HG03175 (cell line): ENCODE measurements at regions not wholly inside any gene's neighbourhood (a gene's known extent, or its start where the extent isn't known, plus 50 kb on each side); places are given as distances from the start of the nearest gene placed in this dataset.
A peak's percentile ranks its signal among the peaks of the same experiment; 100 is the strongest.
"Not testable (repeated sequence)": the region's sequence is repeated elsewhere in the genome, so short reads cannot be mapped to it uniquely, and the experiment has no call there.

Experiments used
- ATAC-seq: cut with Tn5 transposase; IDR thresholded peaks from one replicate; pipeline ENCODE4 v1.9.1; 2021; ENCODE audit warnings: mild to moderate bottlenecking, moderate library complexity; ENCODE audit not compliant: unreplicated experiment

- ATAC-seq = not testable (repeated sequence)
Observed at GRCh38 chr21:6553505-6554376, 3967.6 kb upstream of the TPTE start.

- ATAC-seq = not testable (repeated sequence)
Observed at GRCh38 chr21:6554377-6554864, 3967.0 kb upstream of the TPTE start.

DNA sequence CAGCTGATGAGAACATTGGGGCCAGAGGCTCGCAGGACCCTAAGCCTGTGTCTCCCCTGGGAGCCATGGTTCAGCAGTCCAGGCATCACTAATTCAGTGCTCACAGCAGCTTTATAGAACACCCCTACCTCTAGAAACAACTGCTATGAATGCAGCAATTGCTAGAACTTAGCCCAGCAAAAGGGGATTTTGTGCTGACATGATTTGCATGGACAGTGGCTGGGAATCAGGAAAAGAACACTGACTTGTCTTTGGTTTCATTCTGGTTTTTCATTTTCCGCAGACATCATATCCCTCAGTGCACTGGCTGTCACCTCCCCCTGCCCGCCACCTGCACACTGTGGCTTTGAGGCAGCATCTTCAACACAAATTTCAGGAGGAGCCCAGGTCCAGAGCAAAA lies 3964.9 kb upstream of the TPTE start:
- ATAC-seq = not testable (repeated sequence)

DNA sequence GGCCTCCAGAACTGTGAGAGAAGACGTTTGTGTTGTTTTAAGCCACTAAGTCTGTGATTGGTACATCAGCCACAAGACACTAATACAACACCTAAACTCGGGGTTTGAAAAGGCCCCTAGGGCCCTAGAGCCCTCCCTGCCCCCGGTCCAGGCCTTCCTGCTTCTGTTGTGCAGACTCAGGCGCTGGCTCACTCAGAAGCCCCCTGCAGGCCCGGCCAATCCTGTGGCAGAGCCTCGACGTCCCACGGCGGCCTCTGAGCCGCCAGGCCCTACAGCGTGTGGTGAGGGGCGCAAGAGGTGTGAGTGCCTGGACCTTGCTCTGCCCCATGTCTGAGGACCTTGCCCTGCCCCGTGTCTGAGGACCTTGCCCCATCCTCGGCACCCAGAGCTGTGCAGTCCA lies 3964.0 kb upstream of the TPTE start:
- ATAC-seq = not testable (repeated sequence)

DNA sequence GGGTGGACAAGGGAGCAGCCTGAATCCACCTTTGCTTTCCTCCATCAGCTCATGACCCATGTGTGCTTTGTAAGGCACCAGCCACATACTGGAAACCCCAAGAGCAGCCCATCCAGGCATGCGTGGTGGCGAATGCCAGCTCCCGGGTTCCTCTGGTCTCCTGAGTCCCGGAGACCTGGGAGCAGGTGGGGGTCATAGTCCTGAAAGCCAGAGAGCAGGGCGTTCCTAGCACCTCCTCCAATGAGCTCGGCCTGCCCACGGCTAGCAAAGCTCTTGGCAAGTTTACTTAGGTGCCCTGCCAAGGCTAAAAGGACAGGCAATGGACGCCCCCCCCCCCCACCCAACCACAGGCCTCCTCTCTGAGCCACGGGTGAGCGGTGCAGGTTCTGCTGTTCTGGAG lies 3960.2 kb upstream of the TPTE start:
- ATAC-seq = not testable (repeated sequence)

GRCh38 chr21:6561578-6561977 lies 3959.8 kb upstream of the TPTE start:
- ATAC-seq = not testable (repeated sequence)

- not testable (repeated sequence) for ATAC-seq
Observed at GRCh38 chr21:6564543-6565166, 3956.7 kb upstream of the TPTE start.

DNA sequence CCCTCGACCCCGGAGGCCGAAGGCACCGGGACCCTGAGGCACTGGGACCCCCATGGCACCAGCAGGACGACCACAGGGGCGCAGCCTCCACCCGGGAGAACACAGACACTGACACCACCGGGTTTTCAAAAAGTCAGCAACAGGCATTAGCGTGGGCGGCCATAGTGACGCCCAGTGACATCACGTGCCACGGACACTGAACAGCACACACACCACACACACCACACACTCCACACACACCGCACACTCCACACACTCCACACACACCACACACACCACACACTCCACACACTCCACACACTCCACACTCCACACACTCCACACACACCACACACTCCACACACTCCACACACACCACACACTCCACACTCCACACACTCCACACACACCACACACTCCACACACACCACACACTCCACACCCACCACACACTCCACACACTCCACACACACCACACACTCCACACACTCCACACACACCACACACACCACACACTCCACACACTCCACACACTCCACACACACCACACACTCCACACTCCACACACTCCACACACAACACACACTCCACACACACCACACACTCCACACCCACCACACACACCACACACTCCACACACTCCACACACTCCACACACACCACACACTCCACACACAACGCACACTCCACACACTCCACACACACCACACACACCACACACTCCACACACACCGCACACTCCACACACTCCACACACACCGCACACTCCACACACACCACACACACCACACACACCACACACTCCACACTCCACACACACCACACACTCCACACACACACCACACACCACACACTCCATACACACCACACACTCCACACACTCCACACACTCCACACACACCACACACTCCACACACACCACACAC lies 3955.9 kb upstream of the TPTE start:
- not testable (repeated sequence) for ATAC-seq

GRCh38 chr21:6567542-6567941 lies 3953.8 kb upstream of the TPTE start:
- ATAC-seq = not testable (repeated sequence)

DNA sequence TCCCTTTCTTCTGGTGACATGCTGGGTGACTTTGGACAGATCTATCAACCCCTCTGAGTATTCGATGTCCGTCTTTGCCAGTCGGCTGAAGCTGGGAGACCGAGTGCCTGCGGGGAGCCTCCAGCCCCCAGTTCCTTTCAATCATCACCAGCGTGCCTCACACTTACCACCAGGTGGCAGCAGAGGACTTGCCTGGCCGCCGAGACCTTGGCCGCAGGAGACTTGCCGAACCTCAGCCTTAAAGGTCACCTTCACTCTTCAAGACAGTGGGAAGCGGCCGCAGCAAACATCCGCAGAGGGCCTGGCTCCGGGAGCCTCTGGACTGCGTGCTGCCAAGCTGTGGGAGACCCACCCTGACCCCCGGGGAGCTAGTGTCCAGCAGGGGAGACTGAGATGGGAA lies 3952.2 kb upstream of the TPTE start:
- ATAC-seq = peak; percentile 62

DNA sequence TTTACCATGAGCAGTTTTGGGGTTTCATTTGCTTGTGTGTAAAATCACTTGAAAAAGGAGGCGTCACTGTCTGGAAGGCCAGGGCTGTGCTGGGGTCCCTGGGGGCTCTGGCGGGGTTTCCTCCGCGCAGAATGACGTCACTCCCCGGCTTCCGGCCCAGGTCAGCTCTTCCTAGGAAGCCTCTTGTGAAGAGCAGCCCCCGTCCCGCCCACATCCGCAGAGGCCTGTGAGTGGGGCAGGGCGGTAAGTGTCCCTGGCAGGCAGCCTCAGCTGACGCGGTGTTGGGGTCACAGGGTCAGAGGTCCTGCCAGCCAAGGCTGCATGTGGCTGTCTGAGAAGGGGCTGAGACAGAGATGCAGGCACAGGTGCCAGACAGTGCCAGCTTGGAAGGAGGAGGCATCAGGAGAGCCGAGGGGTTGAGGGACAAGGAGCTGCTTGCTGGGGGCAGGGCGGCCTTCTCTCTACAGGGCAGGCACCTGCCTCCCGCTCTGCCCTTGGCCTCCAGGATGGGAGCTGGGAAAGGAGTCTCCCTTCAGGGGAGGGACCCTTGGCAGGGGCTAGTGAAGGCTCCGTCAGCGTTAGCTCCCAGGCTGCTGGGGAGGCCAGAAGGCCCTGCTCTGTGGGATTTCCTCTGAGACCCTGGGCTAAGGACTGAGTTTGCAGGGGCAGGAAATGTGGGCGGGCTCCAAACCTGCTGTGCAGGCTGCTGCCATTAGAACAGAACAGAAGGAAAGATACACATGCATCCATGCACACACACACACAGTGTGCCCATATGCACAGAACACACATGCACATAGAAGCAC lies 3951.6 kb upstream of the TPTE start:
- ATAC-seq = peak; percentile 60

GRCh38 chr21:6570700-6571368 lies 3950.5 kb upstream of the TPTE start:
- ATAC-seq = not testable (repeated sequence)

- ATAC-seq = not testable (repeated sequence)
Observed at GRCh38 chr21:6573576-6573975, 3947.8 kb upstream of the TPTE start.

GRCh38 chr21:6579801-6580200 lies 3941.6 kb upstream of the TPTE start:
- ATAC-seq = not testable (repeated sequence)
